ENCODE measurements at regions not wholly inside any gene's neighbourhood (a gene's known extent, or its start where the extent isn't known, plus 50 kb on each side); places are given as distances from the start of the nearest gene placed in this dataset. TPM values are rescaled to one million over a fixed set of nuclear protein-coding genes. Genes with fewer than 3 reads are reported as not detected.

Small RNA genes in the stretch of these regions (small RNA-seq; reads per million reads assigned to genes)
- not detected for gene MIR1302-4
